PC-9 (cell line): ENCODE measurements at regions not wholly inside any gene's neighbourhood (a gene's known extent, or its start where the extent isn't known, plus 50 kb on each side); places are given as distances from the start of the nearest gene placed in this dataset.

Experiments used
- CTCF ChIP-seq: fragments of 200-600 bp; sonication (generic); conservative IDR thresholded peaks from 2 replicates; pipeline ENCODE4 v1.6.1; 2017; ENCODE audit warnings: mixed run types, antibody characterized with exemption, mild to moderate bottlenecking, moderate library complexity
- EZH2 ChIP-seq: fragments of 200-600 bp; sonication (generic); IDR thresholded peaks from 2 replicates; pipeline ENCODE4 v1.8.0; 2017; ENCODE audit warnings: antibody characterized with exemption, low read depth

GRCh38 chr2:76275788-76276187, 565.1 kb upstream of the GCFC2 start:
- TF ChIP-seq CTCF (no peak), EZH2 (no peak)
